ENCODE measurements at regions not wholly inside any gene's neighbourhood (a gene's known extent, or its start where the extent isn't known, plus 50 kb on each side); places are given as distances from the start of the nearest gene placed in this dataset.
A peak's percentile ranks its signal among the peaks of the same experiment; 100 is the strongest.

DNA sequence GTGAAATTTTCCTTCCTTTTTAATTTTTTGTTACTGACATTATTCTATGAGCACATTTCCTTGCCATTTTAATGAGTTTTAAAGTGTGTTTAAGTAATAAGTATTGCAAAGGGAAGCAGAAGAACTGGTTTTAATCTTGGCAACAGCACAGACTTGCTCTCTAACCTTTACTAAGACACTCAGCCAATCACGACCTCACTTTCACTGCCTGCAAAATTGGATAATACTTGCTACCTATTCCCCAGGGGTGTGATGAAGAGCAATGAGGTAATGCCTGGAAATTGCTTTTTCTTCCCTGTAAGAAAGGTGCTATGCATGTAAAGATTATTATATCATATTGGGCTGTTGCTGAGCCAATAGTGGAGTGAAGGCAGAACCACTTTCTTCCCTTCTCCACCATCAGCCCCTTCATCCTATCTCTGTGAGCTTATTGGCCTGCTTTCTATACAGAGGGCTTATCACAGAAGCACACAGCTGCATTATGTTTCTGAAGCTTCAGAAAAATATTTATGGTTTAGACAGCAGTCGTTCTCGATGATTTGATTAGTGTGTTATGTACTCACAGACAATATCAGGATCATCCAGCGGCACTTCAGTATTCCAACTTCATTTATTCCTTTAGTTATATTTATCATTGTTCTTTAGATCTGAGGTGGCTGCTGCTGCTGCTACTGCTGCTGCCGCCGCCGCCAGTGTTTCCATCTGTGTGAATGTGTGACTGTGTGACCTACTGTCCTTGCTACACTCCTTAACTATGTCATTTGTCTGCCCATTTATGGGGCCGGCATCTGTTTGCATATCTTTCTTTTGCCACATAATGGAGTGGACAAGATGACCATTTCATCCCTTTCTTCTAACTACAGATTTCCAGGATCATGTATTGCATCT is 255.1 kb downstream of the C4orf33 start:
- DNase-seq (ENCODE audit: low read depth) = no peak
- Histone ChIP-seq H3K36me3 (ENCODE audit: control insufficient read depth, insufficient read depth, low read length) (no peaks in the 10 kb centered on the region), H3K4me3 (ENCODE audit: low read depth, low read length) (no peak overlapping the region), H3K27me3 (ENCODE audit: control insufficient read depth, insufficient read depth, low read length) (no peaks in the 10 kb centered on the region)
- TF ChIP-seq, protein P1, sequence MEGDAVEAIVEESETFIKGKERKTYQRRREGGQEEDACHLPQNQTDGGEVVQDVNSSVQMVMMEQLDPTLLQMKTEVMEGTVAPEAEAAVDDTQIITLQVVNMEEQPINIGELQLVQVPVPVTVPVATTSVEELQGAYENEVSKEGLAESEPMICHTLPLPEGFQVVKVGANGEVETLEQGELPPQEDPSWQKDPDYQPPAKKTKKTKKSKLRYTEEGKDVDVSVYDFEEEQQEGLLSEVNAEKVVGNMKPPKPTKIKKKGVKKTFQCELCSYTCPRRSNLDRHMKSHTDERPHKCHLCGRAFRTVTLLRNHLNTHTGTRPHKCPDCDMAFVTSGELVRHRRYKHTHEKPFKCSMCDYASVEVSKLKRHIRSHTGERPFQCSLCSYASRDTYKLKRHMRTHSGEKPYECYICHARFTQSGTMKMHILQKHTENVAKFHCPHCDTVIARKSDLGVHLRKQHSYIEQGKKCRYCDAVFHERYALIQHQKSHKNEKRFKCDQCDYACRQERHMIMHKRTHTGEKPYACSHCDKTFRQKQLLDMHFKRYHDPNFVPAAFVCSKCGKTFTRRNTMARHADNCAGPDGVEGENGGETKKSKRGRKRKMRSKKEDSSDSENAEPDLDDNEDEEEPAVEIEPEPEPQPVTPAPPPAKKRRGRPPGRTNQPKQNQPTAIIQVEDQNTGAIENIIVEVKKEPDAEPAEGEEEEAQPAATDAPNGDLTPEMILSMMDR (IDR thresholded peaks at IDR 0.05; ENCODE audit: insufficient read depth, low read length, poor library complexity, severe bottlenecking) = no peak

DNA sequence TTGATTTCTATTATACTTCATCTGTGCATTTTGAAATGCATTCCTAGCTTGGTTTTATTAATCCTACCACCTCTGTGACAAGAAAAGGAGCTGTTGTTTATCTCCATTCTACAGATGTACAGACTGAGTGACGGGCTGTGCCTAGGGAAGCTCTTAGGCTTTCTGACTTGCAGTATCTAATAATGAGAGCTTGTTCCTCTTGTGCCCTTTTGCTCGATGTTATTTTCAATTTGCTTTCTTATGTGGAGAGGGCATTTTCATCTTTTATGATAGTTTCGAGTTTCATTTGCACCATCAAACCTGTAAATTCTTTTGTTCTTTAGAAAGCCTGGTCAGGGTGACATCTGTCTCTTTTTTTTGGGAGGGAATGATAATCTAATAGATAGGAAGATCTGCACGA is 256.5 kb downstream of the C4orf33 start:
- Histone ChIP-seq H3K4me3 (ENCODE audit: low read depth, low read length) (no peak overlapping the region), H3K27me3 (ENCODE audit: control insufficient read depth, insufficient read depth, low read length) (no peaks in the 10 kb centered on the region), H3K36me3 (ENCODE audit: control insufficient read depth, insufficient read depth, low read length) (no peaks in the 10 kb centered on the region)
- TF ChIP-seq, protein P1 (IDR thresholded peaks at IDR 0.05; ENCODE audit: insufficient read depth, low read length, poor library complexity, severe bottlenecking) = no peak
- DNase-seq (ENCODE audit: low read depth) = no peak

DNA sequence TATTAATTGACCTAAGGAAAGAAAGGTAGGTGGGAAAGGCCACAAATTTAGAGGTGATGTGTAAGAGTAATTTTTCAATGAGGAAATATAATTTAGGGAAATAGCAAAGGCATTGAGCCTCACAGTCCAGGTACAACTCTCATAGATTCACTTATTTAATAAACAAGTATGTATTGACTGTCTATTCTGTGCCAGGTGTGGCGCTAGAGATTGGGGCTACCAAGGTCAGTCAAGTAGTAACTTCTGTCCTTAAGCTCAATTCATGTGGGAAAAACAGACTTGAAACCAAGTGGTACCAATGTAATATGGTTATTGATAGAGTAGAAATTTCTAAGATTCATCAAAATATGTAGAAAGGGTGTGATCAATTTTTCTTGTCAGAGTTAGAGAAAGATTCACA is 257.5 kb downstream of the C4orf33 start:
- TF ChIP-seq, protein P1 (IDR thresholded peaks at IDR 0.05; ENCODE audit: insufficient read depth, low read length, poor library complexity, severe bottlenecking) = no peak
- Histone ChIP-seq H3K27me3 (ENCODE audit: control insufficient read depth, insufficient read depth, low read length) (no peaks in the 10 kb centered on the region), H3K36me3 (ENCODE audit: control insufficient read depth, insufficient read depth, low read length) (no peaks in the 10 kb centered on the region), H3K4me3 (ENCODE audit: low read depth, low read length) (no peak overlapping the region)
- DNase-seq (ENCODE audit: low read depth) = no peak

DNA sequence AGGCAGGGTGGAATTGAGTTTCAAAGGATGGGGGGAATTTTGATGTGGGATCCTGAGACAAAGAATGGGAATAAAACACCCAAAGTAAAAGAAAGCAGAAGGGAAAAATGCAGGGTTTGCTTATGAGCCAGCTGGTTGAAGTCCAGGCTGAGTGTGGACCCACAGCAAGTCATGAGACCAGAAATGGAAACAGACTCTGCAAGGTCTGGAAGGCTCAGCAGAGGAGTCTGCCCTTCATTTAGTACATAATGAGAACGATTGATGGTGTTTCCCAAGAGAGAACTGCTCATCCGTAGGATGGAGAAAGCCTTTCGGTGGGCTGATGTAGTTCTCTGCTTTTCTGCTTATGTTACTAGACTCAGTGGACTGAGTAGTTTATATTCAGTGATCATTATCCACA is 259.1 kb downstream of the C4orf33 start:
- Histone ChIP-seq H3K4me3 (ENCODE audit: low read depth, low read length) (no peak overlapping the region), H3K36me3 (ENCODE audit: control insufficient read depth, insufficient read depth, low read length) (peaks cover 2% of the 10 kb centered on the region), H3K27me3 (ENCODE audit: control insufficient read depth, insufficient read depth, low read length) (no peaks in the 10 kb centered on the region)
- DNase-seq (ENCODE audit: low read depth) = no peak
- TF ChIP-seq, protein P1 (IDR thresholded peaks at IDR 0.05; ENCODE audit: insufficient read depth, low read length, poor library complexity, severe bottlenecking) = no peak

DNA sequence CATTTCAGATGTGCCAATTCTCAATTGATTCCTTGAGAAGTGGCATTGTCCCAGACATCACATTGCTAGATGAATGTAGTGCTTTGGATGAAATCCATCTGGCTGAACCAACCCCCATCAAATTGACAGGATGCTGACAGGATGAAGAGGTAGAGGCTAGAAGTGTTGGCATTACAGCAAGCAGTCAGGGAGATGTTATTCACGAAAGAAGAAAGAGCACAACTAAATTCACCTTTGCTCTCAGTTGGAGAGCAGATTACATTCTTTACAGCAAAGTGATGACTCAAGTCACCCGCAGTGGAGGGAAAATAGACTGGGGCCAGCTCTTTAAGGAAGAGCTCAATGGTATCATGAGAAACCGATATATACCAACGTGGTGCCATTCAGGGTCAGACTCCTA is 259.6 kb downstream of the C4orf33 start:
- TF ChIP-seq, protein P1 (IDR thresholded peaks at IDR 0.05; ENCODE audit: insufficient read depth, low read length, poor library complexity, severe bottlenecking) = no peak
- no peaks in the 10 kb centered on the region for H3K27me3 ChIP-seq (ENCODE audit: control insufficient read depth, insufficient read depth, low read length)
- H3K36me3 ChIP-seq (ENCODE audit: control insufficient read depth, insufficient read depth, low read length) = peaks cover 2% of the 10 kb centered on the region
- DNase-seq (ENCODE audit: low read depth) = no peak
- no peak overlapping the region for H3K4me3 ChIP-seq (ENCODE audit: low read depth, low read length)

DNA sequence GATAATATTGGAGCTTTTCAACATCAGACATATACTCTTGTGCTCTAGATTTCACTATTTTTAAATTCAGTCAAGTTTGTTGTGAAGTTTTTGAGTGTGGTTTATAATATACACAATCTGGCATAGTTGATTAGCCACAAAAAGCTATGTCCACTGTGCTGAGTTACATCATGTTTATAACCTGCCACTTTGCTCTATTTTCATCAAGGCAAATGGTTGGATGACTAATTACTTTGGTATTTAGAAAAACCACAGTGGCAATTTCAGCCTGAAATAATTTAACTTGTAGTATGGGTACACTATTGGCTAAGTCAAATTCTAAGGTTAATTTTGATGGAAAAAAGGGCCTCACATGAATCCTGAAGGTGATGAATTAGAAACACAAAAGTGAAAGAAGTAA is 262.6 kb downstream of the C4orf33 start:
- H3K4me3 ChIP-seq (ENCODE audit: low read depth, low read length) = no peak overlapping the region
- peaks cover 4% of the 10 kb centered on the region for H3K27me3 ChIP-seq (ENCODE audit: control insufficient read depth, insufficient read depth, low read length)
- peaks cover 2% of the 10 kb centered on the region for H3K36me3 ChIP-seq (ENCODE audit: control insufficient read depth, insufficient read depth, low read length)
- TF ChIP-seq, protein P1 (IDR thresholded peaks at IDR 0.05; ENCODE audit: insufficient read depth, low read length, poor library complexity, severe bottlenecking) = no peak
- peak; percentile 58 for DNase-seq (ENCODE audit: low read depth)
